GM12892 (cell line): ENCODE measurements at regions not wholly inside any gene's neighbourhood (a gene's known extent, or its start where the extent isn't known, plus 50 kb on each side); places are given as distances from the start of the nearest gene placed in this dataset.

Source experiments
- POLR2AphosphoS5 ChIP-seq: IDR thresholded peaks from 2 replicates; pipeline ENCODE4 v1.6.1; 2011; ENCODE audit warnings: low read depth, low read length, control low read depth
- TAF1 ChIP-seq: IDR thresholded peaks from 2 replicates; pipeline ENCODE4 v1.6.1; 2011; ENCODE audit warnings: low read depth, mild to moderate bottlenecking, control low read depth, low read length, borderline replicate concordance

GRCh38 chr10:78768041-78768835, 300.5 kb upstream of the ZMIZ1 start:
- no peak for TF ChIP-seq POLR2AphosphoS5
- no peak for TF ChIP-seq TAF1
